ENCODE measurements at regions not wholly inside any gene's neighbourhood (a gene's known extent, or its start where the extent isn't known, plus 50 kb on each side); places are given as distances from the start of the nearest gene placed in this dataset.

- peaks cover 6 to 14% of the 10 kb centered on the region in 2 donors for H3K9me3 ChIP-seq (replicated peaks in 1 of 2; ENCODE audit: control insufficient read depth in 1 of 2, insufficient read depth in 1 of 2, low read length in 2 of 2)
- H2AFZ ChIP-seq (ENCODE audit: insufficient read depth, low read depth, low read length, poor library complexity, severe bottlenecking): no peak overlapping the region
- H3K36me3 ChIP-seq (replicated peaks in 1 of 2; ENCODE audit: control insufficient read depth in 1 of 2, insufficient read depth in 2 of 2, low read length in 2 of 2): no peaks in the 10 kb centered on the region
- H3K27me3 Mint-ChIP-seq (ENCODE audit: low read depth in 3 of 3): peaks cover 2 to 5% (median 3%) of the 10 kb centered on the region in 3 donors
- H3K9me3 Mint-ChIP-seq: peaks cover 5 to 17% (median 11%) of the 10 kb centered on the region in 7 donors
- no CpG with 5 or more reads among the region's 1 CpG for WGBS (ENCODE audit: insufficient coverage)
- H4K20me1 ChIP-seq (ENCODE audit: insufficient read depth, low read length): no peaks in the 10 kb centered on the region
- DNase-seq: no peak
- H3K4me1 ChIP-seq (ENCODE audit: control insufficient read depth in 1 of 2, insufficient read depth in 2 of 2, low read length in 2 of 2): no peaks in the 10 kb centered on the region
- H3K4me3 Mint-ChIP-seq: no peak overlapping the region
- H3K9ac ChIP-seq (ENCODE audit: insufficient read depth, low read length, poor library complexity, severe bottlenecking): no peak overlapping the region
- intact Hi-C loops (cut with micrococcal nuclease): no loop called here
- no peaks in the 10 kb centered on the region for H3K36me3 Mint-ChIP-seq
- H3K4me1 Mint-ChIP-seq: peaks cover 6% of the 10 kb centered on the region
- no peak overlapping the region for H3K27ac ChIP-seq (ENCODE audit: low read depth in 1 of 2, low read length in 2 of 2)
- TF ChIP-seq CTCF (IDR thresholded peaks at IDR 0.05): no peak
- no peak overlapping the region for H3K4me3 ChIP-seq (replicated peaks in 1 of 3; ENCODE audit: low read depth in 2 of 3, low read length in 3 of 3)
- H3K4me2 ChIP-seq (replicated peaks; ENCODE audit: extremely low read depth, low read length, poor library complexity, severe bottlenecking): no peak overlapping the region
- no peaks in the 10 kb centered on the region for H3K27me3 ChIP-seq (ENCODE audit: control insufficient read depth in 2 of 2, insufficient read depth in 2 of 2, low read length in 2 of 2)
- no peaks in the 10 kb centered on the region for H3K79me2 ChIP-seq (ENCODE audit: insufficient read depth, low read length)
- H3K27ac Mint-ChIP-seq: no peak overlapping the region
Observed at GRCh38 chr3:170712336-170712735, 126.5 kb upstream of the SLC7A14 start.

- Histone ChIP-seq H3K9ac (ENCODE audit: insufficient read depth, low read length, poor library complexity, severe bottlenecking) (no peak overlapping the region), H3K36me3 (replicated peaks in 1 of 2; ENCODE audit: control insufficient read depth in 1 of 2, insufficient read depth in 2 of 2, low read length in 2 of 2) (no peaks in the 10 kb centered on the region), H2AFZ (ENCODE audit: insufficient read depth, low read depth, low read length, poor library complexity, severe bottlenecking) (no peak overlapping the region), H3K9me3 (replicated peaks in 1 of 2; ENCODE audit: control insufficient read depth in 1 of 2, insufficient read depth in 1 of 2, low read length in 2 of 2) (peaks cover 6 to 14% of the 10 kb centered on the region in 2 donors), H3K27ac (ENCODE audit: low read depth in 1 of 2, low read length in 2 of 2) (no peak overlapping the region), H3K4me1 (ENCODE audit: control insufficient read depth in 1 of 2, insufficient read depth in 2 of 2, low read length in 2 of 2) (no peaks in the 10 kb centered on the region), H3K27me3 (ENCODE audit: control insufficient read depth in 2 of 2, insufficient read depth in 2 of 2, low read length in 2 of 2) (no peaks in the 10 kb centered on the region), H3K4me2 (replicated peaks; ENCODE audit: extremely low read depth, low read length, poor library complexity, severe bottlenecking) (no peak overlapping the region), H4K20me1 (ENCODE audit: insufficient read depth, low read length) (no peaks in the 10 kb centered on the region), H3K79me2 (ENCODE audit: insufficient read depth, low read length) (no peaks in the 10 kb centered on the region), H3K4me3 (replicated peaks in 1 of 3; ENCODE audit: low read depth in 2 of 3, low read length in 3 of 3) (no peak overlapping the region)
- intact Hi-C loops (cut with micrococcal nuclease): no loop called here
- no peak for DNase-seq
- Mint-ChIP-seq H3K36me3 (no peaks in the 10 kb centered on the region), H3K4me3 (no peak overlapping the region), H3K27me3 (ENCODE audit: low read depth in 3 of 3) (peaks cover under 1 to 3% (median 1%) of the 10 kb centered on the region in 3 donors), H3K27ac (no peak overlapping the region), H3K9me3 (peaks cover 5 to 17% (median 9%) of the 10 kb centered on the region in 7 donors), H3K4me1 (peaks cover 6% of the 10 kb centered on the region)
- no peak for TF ChIP-seq CTCF (IDR thresholded peaks at IDR 0.05)
Observed at GRCh38 chr3:170711786-170712185, 125.9 kb upstream of the SLC7A14 start.
